GM18520 (cell line): ENCODE measurements at regions not wholly inside any gene's neighbourhood (a gene's known extent, or its start where the extent isn't known, plus 50 kb on each side); places are given as distances from the start of the nearest gene placed in this dataset.
"Not testable (repeated sequence)": the region's sequence is repeated elsewhere in the genome, so short reads cannot be mapped to it uniquely, and the experiment has no call there.

Source experiments
- ATAC-seq: cut with Tn5 transposase; IDR thresholded peaks from one replicate; pipeline ENCODE4 v1.9.1; 2021; ENCODE audit not compliant: unreplicated experiment

- no peak for ATAC-seq
These were observed 131.7 kb upstream of the ATP2B1 start for GRCh38 chr12:89840162-89840922.

GRCh38 chr12:89839444-89839843, 130.8 kb upstream of the ATP2B1 start:
- no peak for ATAC-seq

GRCh38 chr12:89838833-89839232, 130.2 kb upstream of the ATP2B1 start:
- ATAC-seq = no peak

DNA sequence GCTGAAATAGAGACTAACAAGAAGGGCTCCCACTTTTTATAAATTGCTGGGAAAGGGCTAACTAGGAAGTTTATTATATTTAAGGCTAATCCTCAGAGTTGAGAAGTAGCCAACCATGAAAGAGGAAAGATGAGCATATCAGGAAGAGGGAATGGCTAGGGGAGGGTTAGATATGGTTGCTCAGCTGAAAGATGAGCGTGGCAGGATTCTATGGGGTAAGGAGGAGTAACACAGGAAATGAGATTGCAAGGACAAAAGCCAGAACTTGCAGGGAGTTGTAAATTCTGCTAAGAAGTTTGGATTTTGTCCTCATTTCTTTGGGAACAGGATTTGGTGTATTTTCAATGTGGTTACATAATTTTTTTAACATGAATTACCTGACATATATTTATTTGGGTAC, 127.4 kb upstream of the ATP2B1 start:
- no peak for ATAC-seq

DNA sequence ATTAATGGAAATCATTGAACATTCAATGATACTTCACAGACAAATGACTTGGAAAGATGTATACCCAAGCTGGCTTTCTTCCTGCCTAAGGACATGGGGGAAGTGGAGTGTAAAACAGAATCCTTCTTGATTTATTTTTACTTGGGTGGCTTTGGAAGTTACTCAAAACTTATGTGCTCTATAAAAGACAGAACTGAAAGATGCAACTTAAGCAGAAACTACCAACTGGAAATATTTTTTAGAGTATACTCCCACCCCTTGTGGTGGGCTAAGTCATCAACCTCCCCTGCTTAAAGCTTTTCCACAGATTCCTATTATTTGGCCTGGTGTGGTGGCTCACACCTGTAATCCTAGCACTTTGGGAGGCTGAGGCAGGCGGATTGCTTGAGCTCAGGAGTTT, 126.0 kb upstream of the ATP2B1 start:
- no peak for ATAC-seq

DNA sequence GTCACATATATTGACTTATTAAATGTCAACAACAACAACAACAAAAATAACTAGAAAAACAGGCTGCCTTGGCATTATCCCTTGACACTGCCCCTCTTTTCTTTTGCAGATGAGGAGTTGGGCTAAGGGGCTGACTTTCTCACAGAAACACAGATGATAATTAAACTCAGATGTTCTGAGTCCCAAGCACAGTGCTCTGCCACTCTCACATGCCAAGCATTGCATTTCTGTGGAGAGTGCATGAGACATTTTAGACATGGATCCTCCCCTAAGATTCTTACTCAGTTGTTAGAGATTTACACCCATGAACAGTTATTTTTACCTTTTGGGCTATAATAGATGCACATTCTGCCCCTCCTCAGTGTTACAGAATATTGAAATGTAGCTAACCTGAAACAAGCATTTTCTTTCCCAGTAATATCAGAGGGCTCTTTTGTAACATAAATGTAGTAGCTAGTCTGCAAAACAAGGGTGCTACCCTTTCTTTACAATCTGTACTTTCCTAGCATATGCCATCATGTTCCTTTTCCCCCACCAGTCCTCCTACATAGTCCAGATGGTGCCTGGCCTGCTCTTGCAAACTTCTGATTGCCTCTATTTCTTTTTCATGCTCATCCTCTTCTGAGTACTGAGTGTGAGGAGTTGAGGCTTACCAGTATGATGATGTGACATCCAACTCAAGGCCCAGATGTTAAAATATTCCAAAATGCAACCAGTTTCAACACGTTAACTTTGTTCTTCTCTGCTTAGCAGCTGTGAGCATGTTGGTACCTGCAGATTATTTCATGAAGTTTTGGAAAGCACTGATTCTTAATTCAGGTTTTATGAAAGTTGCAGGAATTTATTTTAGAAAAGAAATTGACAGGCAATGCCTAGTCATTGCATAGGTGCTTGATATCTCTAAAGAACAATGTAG, 125.0 kb upstream of the ATP2B1 start:
- no peak for ATAC-seq

DNA sequence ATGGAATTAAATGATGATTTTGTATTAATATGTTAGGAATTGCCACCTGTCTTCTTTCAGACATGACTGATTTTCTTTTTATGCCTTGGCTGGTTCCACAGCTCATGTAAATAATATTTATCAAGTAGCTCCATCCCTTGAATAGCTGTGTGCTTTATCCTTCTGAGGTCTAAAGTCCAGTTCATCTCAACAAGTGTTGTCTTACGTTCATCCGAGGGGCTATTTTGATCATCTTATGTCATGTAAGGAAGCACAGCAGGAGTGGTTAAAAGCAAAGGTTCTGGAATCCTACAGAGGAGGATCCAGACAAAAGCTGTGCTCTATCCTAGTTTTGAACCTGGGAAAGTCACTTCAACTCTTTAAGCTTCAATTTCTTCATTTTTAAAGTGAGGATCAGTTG, 123.7 kb upstream of the ATP2B1 start:
- no peak for ATAC-seq

- no peak for ATAC-seq
These were observed 122.9 kb upstream of the ATP2B1 start for GRCh38 chr12:89831310-89832095.

DNA sequence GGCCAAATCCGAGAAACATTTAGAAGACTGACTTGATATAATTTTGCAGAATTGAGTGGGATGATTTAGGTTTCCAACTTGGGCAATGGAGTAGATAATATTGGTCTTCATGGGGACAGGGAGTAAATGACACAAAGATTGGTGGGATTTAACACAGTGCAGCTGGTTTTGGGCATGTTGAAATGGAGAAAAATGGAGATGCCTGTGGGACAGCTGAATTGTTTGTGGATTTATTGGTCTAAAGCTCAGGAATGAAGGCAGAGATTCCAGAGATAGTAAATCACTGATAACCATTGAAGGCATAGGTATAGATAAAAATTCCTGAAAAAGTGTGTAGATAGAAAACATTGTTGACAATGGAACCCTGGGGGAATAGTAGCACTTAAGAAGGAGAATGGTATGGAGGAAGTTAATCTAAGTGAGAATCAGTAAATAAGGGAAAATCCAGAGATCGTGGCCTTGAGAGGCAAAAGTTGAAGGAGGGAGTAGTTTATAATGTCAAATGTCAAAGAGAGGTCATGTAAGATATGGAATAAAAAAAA, 120.9 kb upstream of the ATP2B1 start:
- no peak for ATAC-seq

- no peak for ATAC-seq
These were observed 119.9 kb upstream of the ATP2B1 start for GRCh38 chr12:89828575-89828974.

- no peak for ATAC-seq
These were observed 119.0 kb upstream of the ATP2B1 start for GRCh38 chr12:89827592-89827991.

- no peak for ATAC-seq
These were observed 117.8 kb upstream of the ATP2B1 start for GRCh38 chr12:89826468-89826867.

- ATAC-seq = no peak
These were observed 117.2 kb upstream of the ATP2B1 start for GRCh38 chr12:89825591-89826449.

- no peak for ATAC-seq
These were observed 116.2 kb upstream of the ATP2B1 start for GRCh38 chr12:89824822-89825221.

GRCh38 chr12:89822992-89823391, 114.4 kb upstream of the ATP2B1 start:
- not testable (repeated sequence) for ATAC-seq

GRCh38 chr12:89821896-89822295, 113.3 kb upstream of the ATP2B1 start:
- ATAC-seq = no peak

GRCh38 chr12:89817501-89818226, 109.0 kb upstream of the ATP2B1 start:
- ATAC-seq = no peak

GRCh38 chr12:89815225-89815624, 106.6 kb upstream of the ATP2B1 start:
- no peak for ATAC-seq

DNA sequence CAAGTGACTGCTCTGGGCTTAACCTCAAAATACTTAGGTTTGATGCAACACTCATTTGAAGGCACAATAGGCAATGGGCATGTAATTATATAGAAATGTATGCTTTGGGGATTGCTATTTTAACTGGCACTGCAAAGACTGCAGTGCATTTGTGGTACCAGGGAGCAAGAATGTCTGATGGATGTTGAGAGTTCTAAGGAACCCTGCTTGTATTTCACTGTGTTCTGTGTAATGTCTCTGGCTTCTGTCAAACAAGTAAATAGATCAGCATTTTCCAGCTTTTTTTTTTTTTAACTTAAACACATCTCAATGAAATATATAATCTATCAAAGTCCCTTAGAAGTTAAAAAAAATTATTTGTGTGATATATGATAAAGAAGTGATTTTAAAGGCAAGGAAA, 94.8 kb upstream of the ATP2B1 start:
- no peak for ATAC-seq

DNA sequence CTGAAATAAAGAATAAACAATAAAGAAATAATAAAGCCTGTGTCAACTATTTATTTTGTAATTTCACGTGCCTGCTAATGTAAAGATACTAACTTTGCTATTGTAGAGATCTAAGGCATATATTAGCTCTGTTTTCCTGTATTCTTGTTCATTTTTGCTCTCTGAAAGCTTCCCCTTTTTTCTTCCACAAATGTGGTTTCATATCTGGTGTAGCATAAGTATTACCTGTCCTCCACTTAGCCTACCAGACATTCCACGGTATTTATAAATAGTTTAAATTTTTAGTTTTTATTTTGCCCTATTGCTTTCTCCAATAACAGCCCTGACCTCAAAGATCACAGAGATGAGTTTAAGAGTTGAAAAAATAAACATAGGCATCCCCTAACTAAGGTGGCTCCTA, 92.6 kb upstream of the ATP2B1 start:
- no peak for ATAC-seq
